Body of pancreas (tissue), 4 donors: ENCODE measurements at regions not wholly inside any gene's neighbourhood (a gene's known extent, or its start where the extent isn't known, plus 50 kb on each side); places are given as distances from the start of the nearest gene placed in this dataset.

Source experiments
- ATAC-seq: fragments of 150-250 bp; one replicate; pipeline ENCODE4 v1.9.1; 2016
- DNase-seq, 4 donors: peaks; one replicate each; pipeline ENCODE4 v3.0.0-alpha.2; 2019
- H3K27ac ChIP-seq, 4 donors: fragments of 200-600 bp; sonication (generic); 1 replicate in 3 of 4; 2 replicates in 1 of 4; pipeline versions ENCODE4 v1.5.1 to v1.6.1; 2016 to 2019; ENCODE audit warnings: mild to moderate bottlenecking in 1 of 4, mixed read lengths in 1 of 4, moderate library complexity in 1 of 4
- H3K27me3 ChIP-seq, 2 donors: fragments of 200-600 bp; sonication (generic); one replicate each; pipeline ENCODE4 v1.6.0; 2016; ENCODE audit warnings: mild to moderate bottlenecking in 1 of 2
- H3K36me3 ChIP-seq, 2 donors: fragments of 200-600 bp; sonication (generic); replicated peaks in 1 of 2; 2 replicates each; pipeline ENCODE4 v1.5.1; 2016; ENCODE audit warnings: low read depth in 2 of 2; ENCODE audit not compliant: insufficient read depth in 1 of 2
- H3K4me1 ChIP-seq: fragments of 200-600 bp; sonication (generic); one replicate; pipeline ENCODE4 v1.6.0; 2016
- H3K4me3 ChIP-seq, 2 donors: fragments of 200-600 bp; sonication (generic); 1 replicate in 1 of 2; 2 replicates in 1 of 2; pipeline ENCODE4 v1.5.1; 2016 to 2019
- H3K9me3 ChIP-seq, 3 donors: fragments of 200-600 bp; sonication (generic); 1 replicate in 2 of 3; 2 replicates in 1 of 3; pipeline ENCODE4 v1.5.1; 2016
- POLR2A ChIP-seq, 3 donors: fragments of 450-650 bp; IDR thresholded peaks; one replicate each; pipeline ENCODE4 v1.6.1; 2016; ENCODE audit warnings: antibody characterized with exemption in 3 of 3, mild to moderate bottlenecking in 2 of 3
- WGBS, 2 donors: methylation state at CpG; one replicate each; pipeline ENCODE4 v1.1.5; 2017; 5-methylcytosine and 5-hydroxymethylcytosine counted together
- intact Hi-C: fragments of 100-400 bp; cut with DNase I; formaldehyde crosslinking; loops from one replicate; pipeline ENCODE4 v1.15.1; 2023
- TF ChIP-seq, protein P1 (sequence below), 7 experiments: fragments of 450-650 bp in 4 of 7; fragments of 200-600 bp in 3 of 7; sonication (generic) in 3 of 7; IDR thresholded peaks; one replicate each; pipeline ENCODE4 v1.5.1; 2016 to 2019; ENCODE audit warnings: antibody characterized with exemption in 7 of 7

DNA sequence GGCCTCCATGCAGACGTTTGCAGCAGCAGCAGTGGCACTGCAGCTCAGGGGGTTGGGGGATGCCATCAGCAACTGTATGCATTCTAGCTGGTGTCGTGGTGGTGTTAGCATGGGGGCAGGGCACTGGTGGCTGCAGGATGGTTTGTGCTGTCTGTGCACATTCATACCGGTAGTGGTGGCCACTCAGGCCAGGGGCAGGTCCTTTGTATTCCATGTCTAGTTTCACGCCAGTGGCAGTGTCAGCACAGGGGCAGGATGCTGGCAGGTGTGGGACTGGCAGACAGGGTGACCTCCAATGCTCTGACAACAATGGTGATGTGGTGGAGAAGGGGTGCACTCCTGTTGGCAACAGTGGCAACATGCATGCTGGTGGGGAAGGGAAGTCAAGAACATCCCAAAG lies 194.2 kb upstream of the LRRC7 start:
- Histone ChIP-seq H3K4me3 (no peak overlapping the region), H3K9me3 (no peaks in the 10 kb centered on the region), H3K27me3 (no peaks in the 10 kb centered on the region), H3K27ac (no peak overlapping the region), H3K36me3 (no peaks in the 10 kb centered on the region), H3K4me1 (no peaks in the 10 kb centered on the region)
- intact Hi-C loops: no loop called here
- WGBS, 2 donors: 77 to 79% methylated on average over 3 to 4 of the region's 4 CpGs
- TF ChIP-seq, protein P1, sequence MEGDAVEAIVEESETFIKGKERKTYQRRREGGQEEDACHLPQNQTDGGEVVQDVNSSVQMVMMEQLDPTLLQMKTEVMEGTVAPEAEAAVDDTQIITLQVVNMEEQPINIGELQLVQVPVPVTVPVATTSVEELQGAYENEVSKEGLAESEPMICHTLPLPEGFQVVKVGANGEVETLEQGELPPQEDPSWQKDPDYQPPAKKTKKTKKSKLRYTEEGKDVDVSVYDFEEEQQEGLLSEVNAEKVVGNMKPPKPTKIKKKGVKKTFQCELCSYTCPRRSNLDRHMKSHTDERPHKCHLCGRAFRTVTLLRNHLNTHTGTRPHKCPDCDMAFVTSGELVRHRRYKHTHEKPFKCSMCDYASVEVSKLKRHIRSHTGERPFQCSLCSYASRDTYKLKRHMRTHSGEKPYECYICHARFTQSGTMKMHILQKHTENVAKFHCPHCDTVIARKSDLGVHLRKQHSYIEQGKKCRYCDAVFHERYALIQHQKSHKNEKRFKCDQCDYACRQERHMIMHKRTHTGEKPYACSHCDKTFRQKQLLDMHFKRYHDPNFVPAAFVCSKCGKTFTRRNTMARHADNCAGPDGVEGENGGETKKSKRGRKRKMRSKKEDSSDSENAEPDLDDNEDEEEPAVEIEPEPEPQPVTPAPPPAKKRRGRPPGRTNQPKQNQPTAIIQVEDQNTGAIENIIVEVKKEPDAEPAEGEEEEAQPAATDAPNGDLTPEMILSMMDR (IDR thresholded peaks at IDR 0.05): no peak
- TF ChIP-seq POLR2A (IDR thresholded peaks at IDR 0.05): no peak
- DNase-seq (no peak), ATAC-seq (no peak)

DNA sequence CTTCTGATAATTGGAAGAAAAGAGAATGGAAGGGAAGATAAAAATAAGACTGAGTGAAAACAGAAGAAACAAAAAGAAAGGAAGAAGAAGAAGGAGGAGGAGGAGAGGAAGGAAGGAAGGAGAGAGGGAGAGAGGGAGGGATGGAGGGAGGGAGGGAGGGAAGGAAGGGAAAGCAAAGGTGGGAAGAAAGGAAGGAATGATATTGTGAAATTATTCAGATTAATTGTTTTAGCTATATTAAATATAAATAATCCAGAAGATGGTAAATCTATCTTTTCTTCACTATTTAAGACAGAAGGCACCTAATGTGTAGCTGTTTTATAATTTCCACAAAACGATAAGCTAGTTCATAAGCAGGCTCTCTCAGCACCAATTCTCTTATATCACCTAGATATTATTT lies 191.3 kb upstream of the LRRC7 start:
- TF ChIP-seq, protein P1 (IDR thresholded peaks at IDR 0.05): no peak
- no peak for TF ChIP-seq POLR2A (IDR thresholded peaks at IDR 0.05)
- no peak for ATAC-seq
- Histone ChIP-seq H3K9me3 (no peaks in the 10 kb centered on the region), H3K36me3 (no peaks in the 10 kb centered on the region), H3K4me3 (no peak overlapping the region), H3K27ac (no peak overlapping the region), H3K4me1 (no peaks in the 10 kb centered on the region), H3K27me3 (no peaks in the 10 kb centered on the region)
- 82 to 86% methylated on average over 1 of the region's 1 CpG for WGBS, 2 donors
- intact Hi-C loops: no loop called here
- DNase-seq: no peak

DNA sequence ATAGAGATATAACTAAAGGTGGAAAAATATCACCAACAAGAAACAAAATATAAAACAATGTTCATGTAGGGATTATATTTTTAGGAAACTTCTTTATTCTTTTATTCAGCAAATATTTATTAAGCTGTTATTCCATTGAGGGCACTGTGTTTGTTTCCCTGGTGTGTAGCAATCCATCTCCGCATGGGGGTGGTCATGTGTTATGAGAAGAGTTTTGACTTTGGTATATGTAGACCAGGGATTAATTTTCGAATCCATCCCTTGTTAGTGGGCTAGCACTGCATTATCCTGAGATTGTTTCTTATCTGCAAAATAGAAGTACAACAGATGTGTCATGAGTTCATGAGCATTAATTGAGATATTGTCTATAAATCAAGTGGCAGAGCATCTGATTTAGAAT lies 190.2 kb upstream of the LRRC7 start:
- Histone ChIP-seq H3K9me3 (no peaks in the 10 kb centered on the region), H3K4me3 (no peak overlapping the region), H3K36me3 (no peaks in the 10 kb centered on the region), H3K4me1 (no peaks in the 10 kb centered on the region), H3K27me3 (no peaks in the 10 kb centered on the region), H3K27ac (no peak overlapping the region)
- intact Hi-C loops: no loop called here
- no peak for ATAC-seq
- DNase-seq: no peak
- no peak for TF ChIP-seq POLR2A (IDR thresholded peaks at IDR 0.05)
- TF ChIP-seq, protein P1 (IDR thresholded peaks at IDR 0.05): no peak
- 31 to 62% methylated on average over 2 of the region's 2 CpGs for WGBS, 2 donors

DNA sequence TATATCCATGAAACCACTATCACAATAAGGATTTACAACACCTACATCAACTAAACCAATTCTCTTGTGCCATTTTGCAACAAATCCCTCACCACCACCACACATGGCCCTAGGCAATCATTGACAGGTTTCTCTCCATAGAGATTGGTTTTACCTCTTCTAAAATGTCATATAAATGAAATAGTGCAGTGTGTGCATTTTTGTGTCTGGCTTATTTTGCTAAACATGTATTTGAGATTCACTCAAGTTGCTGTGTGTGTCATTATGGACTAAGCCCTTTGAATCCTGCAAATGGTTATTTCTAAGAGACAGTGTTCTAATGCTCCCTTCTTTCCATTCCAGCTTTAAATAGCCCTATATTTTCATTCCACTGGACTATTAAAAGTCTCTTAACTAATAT lies 179.7 kb upstream of the LRRC7 start:
- H3K9me3 ChIP-seq: no peaks in the 10 kb centered on the region
- ATAC-seq: no peak
- intact Hi-C loops: no loop called here
- TF ChIP-seq, protein P1 (IDR thresholded peaks at IDR 0.05): no peak
- no peak for TF ChIP-seq POLR2A (IDR thresholded peaks at IDR 0.05)
- no peaks in the 10 kb centered on the region for H3K4me1 ChIP-seq
- DNase-seq: no peak
- no peak overlapping the region for H3K4me3 ChIP-seq
- no peaks in the 10 kb centered on the region for H3K36me3 ChIP-seq
- no peaks in the 10 kb centered on the region for H3K27me3 ChIP-seq
- no peak overlapping the region for H3K27ac ChIP-seq

DNA sequence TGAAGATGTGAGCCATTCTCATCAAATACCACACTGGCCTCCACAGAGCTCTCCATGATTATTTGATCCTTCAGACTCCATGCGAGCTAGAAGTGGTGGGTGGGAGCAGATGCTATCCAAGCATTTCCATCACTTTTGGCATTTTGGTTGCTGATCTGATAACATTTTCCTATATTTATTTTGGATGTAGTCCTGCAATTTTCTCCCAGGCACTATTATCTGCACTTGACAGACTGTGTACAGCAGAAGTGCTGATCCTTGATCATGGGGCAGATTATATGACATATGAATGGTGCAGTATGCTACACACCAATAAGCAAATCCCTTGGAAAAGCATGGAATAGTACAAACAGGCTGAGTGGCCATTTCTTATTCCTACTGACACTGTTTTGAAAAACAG lies 167.6 kb upstream of the LRRC7 start:
- Histone ChIP-seq H3K9me3 (no peaks in the 10 kb centered on the region), H3K27me3 (no peaks in the 10 kb centered on the region), H3K36me3 (no peaks in the 10 kb centered on the region), H3K27ac (no peak overlapping the region), H3K4me1 (no peaks in the 10 kb centered on the region), H3K4me3 (no peak overlapping the region)
- no peak for TF ChIP-seq POLR2A (IDR thresholded peaks at IDR 0.05)
- TF ChIP-seq, protein P1 (IDR thresholded peaks at IDR 0.05): no peak
- WGBS, 2 donors: 64 to 68% methylated on average over 1 of the region's 1 CpG
- intact Hi-C loops: no loop called here
- DNase-seq (no peak), ATAC-seq (no peak)
